PFSK-1 (cell line): ENCODE measurements at regions not wholly inside any gene's neighbourhood (a gene's known extent, or its start where the extent isn't known, plus 50 kb on each side); places are given as distances from the start of the nearest gene placed in this dataset.

Experiments
- FOXP2 ChIP-seq: optimal IDR thresholded peaks from 2 replicates; pipeline ENCODE3; 2011; ENCODE audit warnings: borderline replicate concordance, control low read depth, inconsistent platforms; ENCODE audit not compliant: insufficient read depth; ENCODE audit errors: extremely low read length, extremely low read depth
- POLR2AphosphoS5 ChIP-seq: IDR thresholded peaks from 2 replicates; pipeline ENCODE4 v1.6.1; 2012; ENCODE audit warnings: low read depth, mild to moderate bottlenecking, control low read depth, low read length, moderate library complexity
- REST ChIP-seq, 2 experiments: IDR thresholded peaks; 2 replicates each; pipeline versions ENCODE4 v1.6.1 to v1.8.0; 2011 to 2012; ENCODE audit warnings: low read depth in 2 of 2, low read length in 2 of 2, control low read depth in 1 of 2, inconsistent platforms in 1 of 2, mild to moderate bottlenecking in 1 of 2, moderate library complexity in 1 of 2; ENCODE audit not compliant: insufficient read depth in 1 of 2
- SIN3A ChIP-seq: IDR thresholded peaks from 2 replicates; pipeline ENCODE4 v1.6.1; 2012; ENCODE audit warnings: mild to moderate bottlenecking, low read length, moderate library complexity, borderline replicate concordance; ENCODE audit not compliant: insufficient read depth
- TAF1 ChIP-seq: IDR thresholded peaks from 2 replicates; pipeline ENCODE4 v1.6.1; 2012; ENCODE audit warnings: low read length, control low read depth, borderline replicate concordance; ENCODE audit not compliant: insufficient read depth

GRCh38 chr7:41574377-41574776, 128.5 kb downstream of the INHBA start:
- TF ChIP-seq FOXP2 (no peak), POLR2AphosphoS5 (no peak), REST (IDR thresholded peaks at IDR 0.05; ENCODE audit: insufficient read depth in 1 of 2, low read depth in 2 of 2, low read length in 2 of 2) (no peak), TAF1 (no peak), SIN3A (no peak)

GRCh38 chr7:41573862-41574261, 129.0 kb downstream of the INHBA start:
- no peak for TF ChIP-seq POLR2AphosphoS5
- TF ChIP-seq TAF1, result no peak
- TF ChIP-seq SIN3A, result no peak
- TF ChIP-seq REST (IDR thresholded peaks at IDR 0.05; ENCODE audit: insufficient read depth in 1 of 2, low read depth in 2 of 2, low read length in 2 of 2), result no peak
- no peak for TF ChIP-seq FOXP2

- TF ChIP-seq POLR2AphosphoS5, result no peak
Measured at GRCh38 chr7:41573443-41573842, 129.4 kb downstream of the INHBA start.

GRCh38 chr7:41573015-41573414, 129.9 kb downstream of the INHBA start:
- TF ChIP-seq FOXP2, result no peak
- no peak for TF ChIP-seq SIN3A
- no peak for TF ChIP-seq POLR2AphosphoS5
- no peak for TF ChIP-seq TAF1
- TF ChIP-seq REST (IDR thresholded peaks at IDR 0.05; ENCODE audit: insufficient read depth in 1 of 2, low read depth in 2 of 2, low read length in 2 of 2), result no peak

GRCh38 chr7:41571573-41571972, 131.3 kb downstream of the INHBA start:
- TF ChIP-seq POLR2AphosphoS5 (no peak), REST (IDR thresholded peaks at IDR 0.05; ENCODE audit: insufficient read depth in 1 of 2, low read depth in 2 of 2, low read length in 2 of 2) (no peak), FOXP2 (no peak), TAF1 (no peak), SIN3A (no peak)

GRCh38 chr7:41570766-41571165, 132.1 kb downstream of the INHBA start:
- TF ChIP-seq REST (IDR thresholded peaks at IDR 0.05; ENCODE audit: insufficient read depth in 1 of 2, low read depth in 2 of 2, low read length in 2 of 2) (no peak), POLR2AphosphoS5 (no peak), SIN3A (no peak), TAF1 (no peak), FOXP2 (no peak)
